Endothelial cell of umbilical vein (primary cell): ENCODE measurements at regions not wholly inside any gene's neighbourhood (a gene's known extent, or its start where the extent isn't known, plus 50 kb on each side); places are given as distances from the start of the nearest gene placed in this dataset.

Source experiments
- POLR2A ChIP-seq: IDR thresholded peaks from 2 replicates; pipeline ENCODE4 v1.6.1; 2012; ENCODE audit warnings: low read depth, mild to moderate bottlenecking, control low read depth, low read length
- POLR2AphosphoS5 ChIP-seq: IDR thresholded peaks from 2 replicates; pipeline ENCODE4 v1.6.1; 2012; ENCODE audit warnings: low read depth, mild to moderate bottlenecking, control low read depth, low read length, moderate library complexity; ENCODE audit not compliant: insufficient read depth
- TF ChIP-seq, protein P1 (sequence below), 2 donors: IDR thresholded peaks; 1 replicate in 1 of 2; 2 replicates in 1 of 2; pipeline ENCODE4 v1.5.1; 2011; ENCODE audit warnings: low read length in 2 of 2, mild to moderate bottlenecking in 2 of 2, moderate library complexity in 2 of 2, control low read depth in 1 of 2, inconsistent platforms in 1 of 2, low read depth in 1 of 2; ENCODE audit not compliant: insufficient read depth in 1 of 2; ENCODE audit errors: extremely low read depth in 1 of 2

DNA sequence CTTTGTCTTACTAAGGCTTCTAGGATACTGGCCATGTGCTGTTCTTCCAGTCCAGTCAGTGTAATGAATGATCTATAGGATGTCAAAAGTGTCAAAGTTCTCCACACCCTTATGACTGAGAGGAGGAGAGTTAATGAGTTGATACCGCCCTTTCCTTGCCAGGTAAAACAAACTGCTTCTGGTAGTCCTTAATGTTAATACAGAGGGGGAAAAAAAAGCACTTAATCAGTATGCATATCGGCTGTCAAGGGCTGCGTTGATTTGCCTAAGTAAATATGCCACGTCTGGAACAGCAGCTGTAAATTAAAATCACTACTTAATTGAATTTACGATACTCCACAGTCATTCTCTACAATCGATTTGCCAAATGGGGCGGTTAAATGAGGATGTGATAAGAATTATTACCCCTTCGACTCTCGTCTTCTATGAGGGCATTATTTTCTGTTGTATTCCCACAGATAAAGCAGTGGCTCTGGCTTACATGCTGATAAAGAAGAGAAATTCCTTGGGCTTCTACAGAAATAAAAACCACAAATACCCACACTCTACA lies 416.0 kb downstream of the KCNH5 start:
- TF ChIP-seq, protein P1, sequence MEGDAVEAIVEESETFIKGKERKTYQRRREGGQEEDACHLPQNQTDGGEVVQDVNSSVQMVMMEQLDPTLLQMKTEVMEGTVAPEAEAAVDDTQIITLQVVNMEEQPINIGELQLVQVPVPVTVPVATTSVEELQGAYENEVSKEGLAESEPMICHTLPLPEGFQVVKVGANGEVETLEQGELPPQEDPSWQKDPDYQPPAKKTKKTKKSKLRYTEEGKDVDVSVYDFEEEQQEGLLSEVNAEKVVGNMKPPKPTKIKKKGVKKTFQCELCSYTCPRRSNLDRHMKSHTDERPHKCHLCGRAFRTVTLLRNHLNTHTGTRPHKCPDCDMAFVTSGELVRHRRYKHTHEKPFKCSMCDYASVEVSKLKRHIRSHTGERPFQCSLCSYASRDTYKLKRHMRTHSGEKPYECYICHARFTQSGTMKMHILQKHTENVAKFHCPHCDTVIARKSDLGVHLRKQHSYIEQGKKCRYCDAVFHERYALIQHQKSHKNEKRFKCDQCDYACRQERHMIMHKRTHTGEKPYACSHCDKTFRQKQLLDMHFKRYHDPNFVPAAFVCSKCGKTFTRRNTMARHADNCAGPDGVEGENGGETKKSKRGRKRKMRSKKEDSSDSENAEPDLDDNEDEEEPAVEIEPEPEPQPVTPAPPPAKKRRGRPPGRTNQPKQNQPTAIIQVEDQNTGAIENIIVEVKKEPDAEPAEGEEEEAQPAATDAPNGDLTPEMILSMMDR (IDR thresholded peaks at IDR 0.05; ENCODE audit: extremely low read depth in 1 of 2, insufficient read depth in 1 of 2, low read depth in 1 of 2, low read length in 2 of 2) = no peak
- TF ChIP-seq POLR2A (no peak), POLR2AphosphoS5 (no peak)
